Calu3 (cell line): ENCODE measurements at regions not wholly inside any gene's neighbourhood (a gene's known extent, or its start where the extent isn't known, plus 50 kb on each side); places are given as distances from the start of the nearest gene placed in this dataset.
"Not testable (repeated sequence)": the region's sequence is repeated elsewhere in the genome, so short reads cannot be mapped to it uniquely, and the experiment has no call there.

Experiments used
- BruUV-seq: library from RNA; stranded (reverse); fragments of 400-500 nt; replicated peaks from 2 replicates; lab custom pipeline; 2021; lab: Mats Ljungman, UMichigan
- CTCF ChIA-PET: fragments of 300-600 bp; sonication (Branson Sonifier 250); formaldehyde crosslinking; loops from one replicate; lab custom pipeline; 2022; ENCODE audit warnings: antibody characterized with exemption; lab: Charles Lee
- DNase-seq: peaks from one replicate; pipeline ENCODE4 v3.0.0; 2022
- H3K27ac Mint-ChIP-seq: one replicate; pipeline ENCODE4 v1.8.0; 2022; ENCODE audit warnings: mixed read lengths; ENCODE audit not compliant: unreplicated experiment
- H3K27me3 Mint-ChIP-seq: one replicate; pipeline ENCODE4 v1.8.0; 2022; ENCODE audit warnings: mixed read lengths; ENCODE audit not compliant: unreplicated experiment
- H3K36me3 Mint-ChIP-seq: one replicate; pipeline ENCODE4 v1.8.0; 2022; ENCODE audit warnings: mild to moderate bottlenecking, moderate library complexity, mixed read lengths; ENCODE audit not compliant: insufficient read depth, unreplicated experiment
- H3K4me1 Mint-ChIP-seq: one replicate; pipeline ENCODE4 v1.8.0; 2022; ENCODE audit warnings: mild to moderate bottlenecking, low read depth, mixed read lengths; ENCODE audit not compliant: unreplicated experiment
- H3K4me3 Mint-ChIP-seq: one replicate; pipeline ENCODE4 v1.8.0; 2022; ENCODE audit warnings: mild to moderate bottlenecking, low read depth, moderate library complexity, mixed read lengths; ENCODE audit not compliant: unreplicated experiment
- H3K9me3 Mint-ChIP-seq: one replicate; pipeline ENCODE4 v1.8.0; 2022; ENCODE audit warnings: low read depth, mixed read lengths; ENCODE audit not compliant: unreplicated experiment
- CTCF ChIP-seq: fragments of 200-600 bp; IDR thresholded peaks from one replicate; pipeline ENCODE4 v1.8.0; 2022; ENCODE audit warnings: antibody characterized with exemption; ENCODE audit not compliant: unreplicated experiment
- intact Hi-C: fragments of 100-400 bp; cut with micrococcal nuclease; formaldehyde crosslinking; loops from one replicate; pipeline ENCODE4 v1.10.0; 2022; ENCODE audit not compliant: unreplicated experiment

GRCh38 chr21:9772348-9772672 is 749.1 kb upstream of the TPTE start:
- intact Hi-C loops, result no loop called here
- BruUV-seq, result no TSS peak
- CTCF ChIA-PET, result no interaction called here
- peaks cover 8% of the 10 kb centered on the region for H3K9me3 Mint-ChIP-seq
- DNase-seq, result no peak
- no peak for TF ChIP-seq CTCF
- no peaks in the 10 kb centered on the region for H3K27me3 Mint-ChIP-seq
- H3K27ac Mint-ChIP-seq, result no peak overlapping the region
- no peak overlapping the region for H3K4me3 Mint-ChIP-seq
- no peaks in the 10 kb centered on the region for H3K36me3 Mint-ChIP-seq
- no peaks in the 10 kb centered on the region for H3K4me1 Mint-ChIP-seq

- H3K4me3 Mint-ChIP-seq, intact Hi-C loops, CTCF ChIA-PET, DNase-seq, H3K27me3 Mint-ChIP-seq, H3K4me1 Mint-ChIP-seq, H3K36me3 Mint-ChIP-seq, BruUV-seq, H3K27ac Mint-ChIP-seq: not testable (repeated sequence)
- peaks cover 12% of the 10 kb centered on the region for H3K9me3 Mint-ChIP-seq
Observed at GRCh38 chr21:9772877-9773420, 748.4 kb upstream of the TPTE start.

- DNase-seq, result no peak
- no TSS peak for BruUV-seq
- CTCF ChIA-PET, result no interaction called here
- Mint-ChIP-seq H3K27ac (no peak overlapping the region), H3K4me3 (no peak overlapping the region), H3K9me3 (peaks cover 15% of the 10 kb centered on the region), H3K4me1 (no peaks in the 10 kb centered on the region), H3K27me3 (no peaks in the 10 kb centered on the region), H3K36me3 (no peaks in the 10 kb centered on the region)
- intact Hi-C loops, result no loop called here
- TF ChIP-seq CTCF, result no peak
Observed at GRCh38 chr21:9774347-9774746, 747.0 kb upstream of the TPTE start.

- H3K36me3 Mint-ChIP-seq, BruUV-seq, DNase-seq, intact Hi-C loops, H3K4me3 Mint-ChIP-seq, CTCF ChIA-PET, H3K4me1 Mint-ChIP-seq, H3K27me3 Mint-ChIP-seq, H3K27ac Mint-ChIP-seq: not testable (repeated sequence)
- peaks cover 15% of the 10 kb centered on the region for H3K9me3 Mint-ChIP-seq
Observed at GRCh38 chr21:9774901-9775593, 746.3 kb upstream of the TPTE start.

GRCh38 chr21:9775877-9776276 is 745.5 kb upstream of the TPTE start:
- intact Hi-C loops, CTCF ChIA-PET, H3K27me3 Mint-ChIP-seq, H3K27ac Mint-ChIP-seq, H3K36me3 Mint-ChIP-seq, H3K4me3 Mint-ChIP-seq, BruUV-seq, DNase-seq, H3K4me1 Mint-ChIP-seq: not testable (repeated sequence)
- peaks cover 21% of the 10 kb centered on the region for H3K9me3 Mint-ChIP-seq

GRCh38 chr21:9776286-9777020 is 744.9 kb upstream of the TPTE start:
- H3K4me1 Mint-ChIP-seq, DNase-seq, intact Hi-C loops, BruUV-seq, H3K4me3 Mint-ChIP-seq, H3K27ac Mint-ChIP-seq, H3K36me3 Mint-ChIP-seq, H3K27me3 Mint-ChIP-seq, CTCF ChIA-PET: not testable (repeated sequence)
- H3K9me3 Mint-ChIP-seq, result peaks cover 21% of the 10 kb centered on the region

GRCh38 chr21:9778541-9778940 is 742.8 kb upstream of the TPTE start:
- CTCF ChIA-PET, DNase-seq, H3K27me3 Mint-ChIP-seq, BruUV-seq, H3K27ac Mint-ChIP-seq, H3K4me3 Mint-ChIP-seq, H3K4me1 Mint-ChIP-seq, H3K36me3 Mint-ChIP-seq, intact Hi-C loops: not testable (repeated sequence)
- H3K9me3 Mint-ChIP-seq, result peaks cover 26% of the 10 kb centered on the region
